ENCODE measurements at regions not wholly inside any gene's neighbourhood (a gene's known extent, or its start where the extent isn't known, plus 50 kb on each side); places are given as distances from the start of the nearest gene placed in this dataset.

DNA sequence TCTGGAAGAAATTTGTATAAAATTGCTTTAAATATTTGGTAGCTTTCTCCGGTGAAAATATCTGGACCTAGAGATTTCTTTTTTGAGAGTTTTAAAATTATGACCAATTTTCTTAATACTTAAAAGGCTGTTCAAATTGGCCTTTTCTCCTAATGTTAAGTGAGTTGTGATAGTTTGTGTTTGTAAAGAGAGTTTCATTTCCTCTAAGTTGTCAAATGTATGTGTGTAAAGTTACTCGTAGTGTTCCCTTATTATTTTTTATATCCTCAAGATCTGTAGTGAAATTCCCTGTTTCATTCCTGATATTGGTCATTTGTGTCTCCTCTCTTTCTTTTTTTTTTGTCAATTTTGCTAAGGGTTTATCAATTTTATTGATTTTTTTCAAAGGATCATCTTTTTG is 92.6 kb upstream of the CTNNB1 start:
- no peaks in the 10 kb centered on the region for H3K4me1 ChIP-seq

DNA sequence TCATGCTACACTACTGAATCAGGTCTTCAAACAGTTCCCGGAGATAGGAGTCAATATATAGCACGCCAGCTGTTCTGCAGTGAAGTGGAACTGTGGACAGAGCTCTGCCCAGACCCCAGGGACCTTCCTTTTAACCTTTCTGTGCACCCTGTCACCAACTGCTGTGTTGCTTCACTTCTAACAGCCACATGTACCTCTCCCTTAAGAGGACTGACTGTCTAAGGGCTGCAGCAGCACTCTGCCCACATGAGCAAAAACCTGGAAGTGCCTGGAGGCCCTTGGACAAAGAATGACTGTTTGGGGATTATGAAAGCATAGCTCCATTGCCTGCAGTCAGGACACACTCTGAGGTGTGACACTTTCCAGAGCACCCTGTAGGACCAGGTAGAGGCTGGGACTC is 88.3 kb upstream of the CTNNB1 start:
- ATAC-seq: no peak

More for the DNA sequence above, 92.6 kb upstream of the CTNNB1 start:
- H3K27me3 ChIP-seq: no peaks in the 10 kb centered on the region
- no peaks in the 10 kb centered on the region for H3K9me3 ChIP-seq
- ATAC-seq (no peak), DNase-seq (no peak)
- intact Hi-C loops (cut with DNase I): no loop called here
- no peak overlapping the region for H3K27ac ChIP-seq
- no peaks in the 10 kb centered on the region for H3K36me3 ChIP-seq
- TF ChIP-seq, protein P1, sequence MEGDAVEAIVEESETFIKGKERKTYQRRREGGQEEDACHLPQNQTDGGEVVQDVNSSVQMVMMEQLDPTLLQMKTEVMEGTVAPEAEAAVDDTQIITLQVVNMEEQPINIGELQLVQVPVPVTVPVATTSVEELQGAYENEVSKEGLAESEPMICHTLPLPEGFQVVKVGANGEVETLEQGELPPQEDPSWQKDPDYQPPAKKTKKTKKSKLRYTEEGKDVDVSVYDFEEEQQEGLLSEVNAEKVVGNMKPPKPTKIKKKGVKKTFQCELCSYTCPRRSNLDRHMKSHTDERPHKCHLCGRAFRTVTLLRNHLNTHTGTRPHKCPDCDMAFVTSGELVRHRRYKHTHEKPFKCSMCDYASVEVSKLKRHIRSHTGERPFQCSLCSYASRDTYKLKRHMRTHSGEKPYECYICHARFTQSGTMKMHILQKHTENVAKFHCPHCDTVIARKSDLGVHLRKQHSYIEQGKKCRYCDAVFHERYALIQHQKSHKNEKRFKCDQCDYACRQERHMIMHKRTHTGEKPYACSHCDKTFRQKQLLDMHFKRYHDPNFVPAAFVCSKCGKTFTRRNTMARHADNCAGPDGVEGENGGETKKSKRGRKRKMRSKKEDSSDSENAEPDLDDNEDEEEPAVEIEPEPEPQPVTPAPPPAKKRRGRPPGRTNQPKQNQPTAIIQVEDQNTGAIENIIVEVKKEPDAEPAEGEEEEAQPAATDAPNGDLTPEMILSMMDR (IDR thresholded peaks at IDR 0.05): no peak
- H3K4me3 ChIP-seq: no peak overlapping the region

GRCh38 chr3:41112466-41112865 is 86.8 kb upstream of the CTNNB1 start:
- Histone ChIP-seq H3K4me3 (no peak overlapping the region), H3K9me3 (no peaks in the 10 kb centered on the region), H3K27ac (no peak overlapping the region), H3K27me3 (no peaks in the 10 kb centered on the region), H3K36me3 (no peaks in the 10 kb centered on the region), H3K4me1 (peaks cover 0 to 10% of the 10 kb centered on the region in 2 donors)
- TF ChIP-seq, protein P1 (IDR thresholded peaks at IDR 0.05): no peak
- DNase-seq (no peak), ATAC-seq (no peak)
- intact Hi-C loops (cut with DNase I): no loop called here

More for the DNA sequence above, 88.3 kb upstream of the CTNNB1 start:
- H3K27me3 ChIP-seq: no peaks in the 10 kb centered on the region
- H3K27ac ChIP-seq: no peak overlapping the region
- intact Hi-C loops (cut with DNase I): no loop called here
- no peaks in the 10 kb centered on the region for H3K4me1 ChIP-seq
- TF ChIP-seq, protein P1 (IDR thresholded peaks at IDR 0.05): no peak
- H3K4me3 ChIP-seq: no peak overlapping the region
- DNase-seq: no peak
- H3K36me3 ChIP-seq: no peaks in the 10 kb centered on the region
- no peaks in the 10 kb centered on the region for H3K9me3 ChIP-seq

DNA sequence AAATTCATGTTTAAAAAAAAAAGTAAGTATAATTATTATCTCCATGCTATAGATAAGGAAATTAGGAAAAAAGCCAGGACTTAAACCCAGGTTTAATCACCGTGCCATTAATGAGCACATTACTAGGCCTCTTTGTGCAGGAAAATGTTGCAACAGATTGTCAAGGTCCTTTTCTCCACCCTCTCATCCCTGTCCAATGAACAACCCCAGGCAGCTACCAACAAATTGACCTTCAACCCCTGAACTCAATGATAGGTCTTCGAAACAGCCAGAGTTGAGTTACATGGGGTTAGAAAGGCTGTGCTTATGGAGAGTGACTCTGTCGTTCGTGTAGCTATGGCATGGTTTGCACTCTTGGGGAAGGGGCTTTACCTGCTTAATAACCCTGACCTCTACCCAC is 84.2 kb upstream of the CTNNB1 start:
- Histone ChIP-seq H3K4me1 (peaks cover 0 to 20% of the 10 kb centered on the region in 2 donors), H3K27me3 (no peaks in the 10 kb centered on the region), H3K27ac (no peak overlapping the region), H3K4me3 (no peak overlapping the region), H3K36me3 (no peaks in the 10 kb centered on the region), H3K9me3 (no peaks in the 10 kb centered on the region)
- TF ChIP-seq, protein P1 (IDR thresholded peaks at IDR 0.05): no peak
- DNase-seq (no peak), ATAC-seq (no peak)
- intact Hi-C loops (cut with DNase I): no loop called here

GRCh38 chr3:41116851-41117250 is 82.5 kb upstream of the CTNNB1 start:
- intact Hi-C loops (cut with DNase I): no loop called here
- DNase-seq (no peak), ATAC-seq (no peak)
- Histone ChIP-seq H3K4me1 (peaks cover 0 to 20% of the 10 kb centered on the region in 2 donors), H3K27ac (peak overlapping the region; percentile 53 to 86), H3K36me3 (no peaks in the 10 kb centered on the region), H3K9me3 (no peaks in the 10 kb centered on the region), H3K27me3 (no peaks in the 10 kb centered on the region), H3K4me3 (no peak overlapping the region)
- TF ChIP-seq, protein P1 (IDR thresholded peaks at IDR 0.05): no peak

All from left lung (tissue), 4 donors.